Stimulated activated CD8-positive, alpha-beta memory T cell treated with anti-CD3 and anti-CD28 coated beads, Interleukin-7, amount 100 ng/mL, for 1 hour (primary cell): ENCODE measurements at regions not wholly inside any gene's neighbourhood (a gene's known extent, or its start where the extent isn't known, plus 50 kb on each side); places are given as distances from the start of the nearest gene placed in this dataset.

Source experiments
- DNase-seq, 2 donors: peaks; one replicate each; pipeline ENCODE4 v3.0.0-alpha.2; 2020; ENCODE audit warnings: low read depth in 2 of 2

DNA sequence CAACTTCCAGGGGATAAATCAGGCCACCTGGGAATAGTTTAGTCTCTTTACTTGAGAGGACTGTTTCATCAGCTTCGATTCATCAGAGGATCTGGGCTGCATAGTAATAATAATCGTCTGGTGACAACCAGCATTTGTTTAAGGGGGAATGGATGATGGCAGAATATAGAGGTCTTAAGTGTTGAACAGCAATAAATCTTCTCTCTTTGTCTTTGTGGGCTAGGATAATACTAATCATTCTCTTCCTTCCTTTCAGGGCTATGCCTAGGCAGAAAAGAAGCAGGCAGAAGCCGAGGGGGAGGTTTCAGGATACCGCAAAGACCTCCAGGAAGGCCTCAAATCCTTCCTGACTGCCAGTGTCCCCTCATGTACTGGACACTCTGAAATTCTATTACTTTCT lies 150.4 kb upstream of the GAREM1 start:
- DNase-seq: no peak

DNA sequence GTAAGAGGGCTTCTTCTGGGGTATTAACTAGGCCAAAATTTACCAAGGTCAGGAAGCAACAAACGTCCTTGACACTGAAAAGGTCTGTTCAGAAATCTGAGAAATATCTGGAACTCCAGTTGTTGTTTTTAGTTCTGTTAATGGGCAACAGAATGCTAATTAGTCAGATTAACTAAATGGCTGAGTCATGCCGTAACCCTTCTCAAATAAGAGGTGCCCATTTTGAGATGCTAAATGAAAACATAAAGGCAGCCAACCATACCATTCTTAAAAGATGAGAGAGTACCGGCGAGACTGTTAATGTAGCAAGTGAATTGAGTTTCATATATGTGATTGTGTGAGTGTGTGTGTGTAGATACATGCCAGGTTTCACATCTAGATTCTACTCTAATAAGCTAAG lies 147.9 kb upstream of the GAREM1 start:
- no peak for DNase-seq

DNA sequence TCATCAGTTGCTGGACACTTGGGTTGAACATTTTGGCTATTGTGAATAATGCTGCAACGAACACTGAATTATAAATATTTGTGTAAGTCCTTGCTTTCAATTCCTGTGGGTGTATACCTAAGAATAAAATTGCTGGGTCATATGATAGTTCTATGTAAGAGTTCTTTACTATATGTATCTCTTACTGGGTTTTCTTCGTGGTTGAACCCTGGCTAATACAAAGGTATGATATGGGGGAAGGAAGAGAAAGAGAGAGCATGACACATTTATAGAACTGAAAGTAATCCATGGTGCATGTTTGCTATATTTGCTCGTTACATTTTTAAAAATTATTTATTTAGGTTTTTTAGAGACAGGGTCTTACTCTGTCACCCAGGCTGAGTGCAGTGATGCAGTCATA lies 143.1 kb upstream of the GAREM1 start:
- no peak for DNase-seq

DNA sequence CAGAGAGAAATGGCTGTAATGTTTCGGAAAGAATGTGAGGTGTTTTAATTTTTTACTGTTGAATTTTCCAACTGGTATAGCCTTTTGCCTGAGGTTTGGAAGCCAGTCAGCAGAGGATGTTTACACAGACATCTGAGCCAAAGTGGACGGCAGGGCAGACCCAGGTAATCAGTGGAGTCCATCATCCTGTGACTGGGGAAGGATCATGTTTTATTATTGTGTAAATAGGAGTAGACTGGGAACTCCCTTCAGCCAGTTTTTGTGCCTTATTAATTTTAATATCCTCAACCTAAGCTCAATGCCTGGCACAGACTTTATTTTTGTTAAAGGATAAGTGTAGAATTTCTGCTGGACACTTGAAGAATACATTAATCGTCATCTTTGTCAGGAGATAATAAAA lies 142.0 kb upstream of the GAREM1 start:
- no peak for DNase-seq

DNA sequence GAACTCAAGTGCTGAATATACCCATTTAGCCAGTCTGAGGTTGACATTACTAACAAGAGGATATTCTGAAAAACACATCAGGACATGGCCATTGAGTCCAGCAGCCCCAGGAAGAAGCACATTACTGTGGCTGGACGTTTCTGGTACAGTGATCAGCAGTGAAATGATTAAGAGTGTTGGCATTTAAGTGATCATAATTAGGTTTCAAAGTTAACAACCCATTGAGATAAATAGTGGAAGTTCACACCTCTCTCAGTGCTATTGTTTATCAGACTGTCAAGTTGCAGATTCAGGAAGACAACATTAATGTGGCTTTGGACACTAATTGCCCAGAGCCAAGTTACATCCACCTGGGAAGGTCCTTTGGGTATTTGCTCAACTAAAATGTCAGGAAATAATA lies 139.5 kb upstream of the GAREM1 start:
- DNase-seq: no peak

DNA sequence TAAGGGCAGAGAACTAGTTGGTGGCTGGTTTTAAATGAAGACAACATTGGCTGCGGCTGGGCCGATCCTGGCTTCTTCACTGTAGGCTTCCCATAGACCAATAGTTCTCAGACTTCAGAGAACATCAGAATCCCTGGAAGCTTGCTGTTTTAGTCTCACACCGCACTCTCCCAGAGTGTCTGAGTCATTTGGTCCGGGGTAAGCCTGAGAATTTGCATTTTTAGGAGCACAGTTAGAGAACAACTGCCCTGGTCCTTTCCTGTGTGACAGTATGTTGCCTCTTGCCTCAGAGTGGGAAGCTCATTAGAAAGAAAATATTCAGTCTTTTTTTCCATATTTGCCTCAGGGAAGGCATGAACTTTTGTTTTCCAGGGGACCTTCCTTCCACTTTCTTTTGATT lies 137.1 kb upstream of the GAREM1 start:
- DNase-seq: no peak

DNA sequence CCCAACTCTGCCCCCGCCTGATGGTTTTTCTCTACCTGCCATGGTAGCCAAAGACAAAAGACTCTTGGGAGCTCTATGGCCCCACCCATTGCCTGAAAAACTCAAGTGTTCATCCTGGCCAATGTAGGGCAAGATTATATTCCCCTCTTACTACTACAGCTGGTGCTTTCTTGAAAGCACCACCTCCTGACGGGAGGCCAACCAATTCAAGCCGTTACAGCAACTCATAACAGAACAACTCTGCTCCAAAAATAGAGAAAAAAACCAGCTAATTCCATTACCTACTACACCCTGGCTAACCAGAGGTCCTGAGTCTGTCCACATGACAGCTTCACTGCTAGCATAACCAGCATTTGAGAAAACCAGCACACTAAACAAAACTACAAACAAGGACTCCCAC lies 127.5 kb upstream of the GAREM1 start:
- DNase-seq: no peak

DNA sequence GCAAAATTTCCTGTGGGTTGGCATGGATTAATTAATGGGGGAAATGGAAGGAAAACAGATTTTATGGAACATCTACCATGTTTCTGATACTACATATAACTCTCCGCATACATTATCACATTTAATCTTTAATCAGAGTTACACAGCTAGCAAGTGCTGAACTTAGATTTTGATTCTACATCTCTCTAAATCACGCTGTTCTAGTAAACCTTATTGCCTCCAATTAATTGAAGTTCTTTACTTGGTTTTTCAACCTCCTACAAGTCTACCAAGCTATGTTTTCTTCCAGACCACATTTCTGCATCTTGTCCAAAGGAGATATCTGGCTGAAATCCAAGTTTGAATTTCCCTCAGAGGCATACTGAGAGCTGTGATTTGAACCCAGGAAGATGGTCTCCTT lies 125.8 kb upstream of the GAREM1 start:
- DNase-seq: no peak

DNA sequence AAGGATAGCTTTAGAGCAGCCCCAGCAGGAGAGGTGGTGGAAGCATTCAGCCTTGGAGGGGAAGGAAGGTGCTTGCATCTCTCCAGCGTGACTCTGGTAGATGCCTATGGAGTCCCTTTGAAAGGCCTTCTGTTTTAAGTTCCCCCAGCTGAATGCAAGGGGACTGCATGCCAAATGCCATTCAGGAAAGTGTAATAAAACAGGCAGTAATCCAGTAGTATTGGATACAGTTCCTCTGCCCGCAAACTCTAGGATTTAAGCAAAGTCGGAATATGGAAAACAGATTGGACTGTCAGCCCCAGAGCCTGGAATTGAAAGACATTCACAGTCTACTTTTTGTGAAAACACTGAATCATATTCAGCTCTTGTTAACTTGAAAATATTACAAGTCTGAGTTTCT lies 125.2 kb upstream of the GAREM1 start:
- no peak for DNase-seq

DNA sequence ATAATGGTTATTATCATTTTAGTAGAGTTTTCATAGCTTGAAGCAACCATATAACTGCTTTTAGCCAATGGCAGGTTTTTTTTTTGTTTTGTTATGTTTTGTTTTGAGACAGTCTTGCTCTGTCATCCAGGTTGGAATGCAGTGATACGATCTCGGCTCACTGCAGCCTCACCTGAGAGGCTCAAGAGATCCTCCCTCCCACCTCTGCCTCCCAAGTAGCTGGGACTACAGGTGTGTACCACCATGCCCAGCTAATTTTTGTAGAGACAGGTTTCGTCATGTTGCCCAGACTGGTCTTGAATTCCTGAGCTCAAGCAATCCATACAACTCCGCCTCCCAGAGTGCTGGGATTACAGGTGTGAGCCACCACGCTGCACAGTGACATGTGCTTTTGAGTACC lies 117.5 kb upstream of the GAREM1 start:
- DNase-seq: no peak

DNA sequence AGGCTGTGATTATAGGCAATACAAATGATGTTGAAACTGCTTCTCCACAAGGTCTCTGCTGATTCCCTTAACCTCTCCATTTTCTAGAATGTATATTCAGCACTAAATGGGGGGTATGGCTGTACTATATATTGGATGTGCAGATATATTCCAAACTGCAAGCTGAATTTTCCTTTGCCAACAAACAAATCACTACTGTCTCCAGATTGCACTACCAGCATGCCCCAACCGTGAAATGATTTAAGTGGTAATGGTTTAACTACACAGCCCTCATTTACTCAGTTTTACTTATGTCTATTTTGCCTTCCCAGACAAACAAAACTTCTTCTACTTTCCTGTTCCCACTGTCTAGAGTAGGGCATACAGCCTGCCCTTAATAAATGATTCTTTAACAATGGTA lies 112.7 kb upstream of the GAREM1 start:
- no peak for DNase-seq

DNA sequence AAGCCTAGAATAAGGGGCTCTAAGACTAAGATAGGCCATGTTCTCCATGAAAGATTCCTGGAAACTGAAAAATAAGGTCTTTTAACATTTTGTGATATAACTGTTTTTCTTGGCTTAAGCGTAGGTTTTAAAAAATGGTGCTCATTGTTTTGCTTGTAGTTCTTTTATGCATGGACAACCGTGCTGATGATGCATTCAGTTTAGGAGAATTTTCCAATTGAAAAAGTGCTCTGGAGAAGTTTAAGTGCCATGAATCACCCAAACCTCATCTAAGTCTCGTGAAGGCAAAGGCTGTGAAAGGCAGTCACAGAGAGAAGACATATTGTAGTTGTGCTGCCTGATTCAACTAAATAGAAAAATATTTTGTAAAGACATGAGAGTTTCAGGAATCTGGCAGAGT lies 111.8 kb upstream of the GAREM1 start:
- no peak for DNase-seq

DNA sequence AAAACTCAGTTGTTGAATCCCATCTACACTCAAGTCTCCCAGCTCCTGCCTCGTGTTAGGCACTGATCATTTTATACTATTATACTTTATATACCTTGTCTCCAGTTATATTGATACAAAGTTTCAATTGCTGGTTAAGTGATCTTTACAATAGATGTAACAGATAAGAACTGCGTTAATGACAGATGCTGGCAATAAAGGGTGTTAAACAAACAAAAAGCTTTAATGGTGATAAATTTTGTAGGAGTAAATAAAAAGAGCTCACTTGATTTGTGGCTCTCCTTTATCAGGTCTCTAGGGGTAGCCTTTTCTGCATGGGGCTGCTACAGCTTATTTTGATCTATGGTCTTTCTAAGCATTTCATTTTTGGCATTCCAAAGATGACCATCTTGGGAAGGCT lies 106.9 kb upstream of the GAREM1 start:
- DNase-seq: no peak

DNA sequence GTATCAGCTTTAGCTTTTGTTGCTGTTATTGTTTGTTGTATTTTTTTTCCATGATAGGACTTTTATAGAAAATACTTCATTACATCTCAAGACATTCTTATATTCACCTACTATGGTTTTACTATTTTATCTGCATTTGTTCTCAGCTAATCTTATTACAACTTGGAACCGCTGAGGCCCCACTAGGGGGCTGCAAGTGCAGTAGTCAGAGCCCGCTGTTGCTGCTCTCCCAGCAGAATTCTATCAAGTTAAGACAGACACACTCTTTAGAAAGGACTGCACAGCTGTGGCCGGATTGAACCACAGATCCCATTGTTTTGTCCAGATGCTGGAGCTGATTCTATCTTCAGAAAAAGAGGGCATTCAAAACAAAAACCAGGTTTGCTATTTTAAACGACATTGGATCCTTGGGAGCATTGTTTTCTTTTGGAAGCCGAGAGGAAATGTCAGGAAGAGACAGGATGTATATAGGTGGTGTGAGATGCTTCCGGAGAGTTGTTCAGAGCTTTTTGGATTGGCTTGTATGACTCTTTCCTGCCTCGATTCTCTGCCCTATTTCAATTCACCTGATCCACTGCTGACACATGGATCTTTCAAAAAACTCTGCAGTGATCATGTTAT lies 105.7 kb upstream of the GAREM1 start:
- no peak for DNase-seq

DNA sequence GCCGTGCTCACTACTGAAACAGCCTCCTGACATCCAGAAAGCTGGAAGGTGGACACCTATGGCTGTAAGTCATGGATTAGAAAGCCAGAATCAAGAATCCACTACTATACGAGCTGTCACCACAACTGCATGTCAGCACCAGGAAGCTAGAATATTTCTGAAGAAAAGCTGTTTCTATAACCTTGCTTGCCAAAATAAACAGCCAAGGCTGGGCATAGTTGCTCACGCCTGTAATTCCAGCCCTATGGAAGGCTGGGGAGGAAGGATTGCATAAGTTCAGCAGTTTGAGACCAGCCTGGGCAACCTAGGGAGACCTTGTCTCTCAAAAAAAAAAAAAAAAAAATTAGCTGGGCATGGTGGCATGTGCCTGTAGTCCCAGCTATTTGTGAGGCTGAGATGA lies 96.3 kb upstream of the GAREM1 start:
- DNase-seq: no peak

DNA sequence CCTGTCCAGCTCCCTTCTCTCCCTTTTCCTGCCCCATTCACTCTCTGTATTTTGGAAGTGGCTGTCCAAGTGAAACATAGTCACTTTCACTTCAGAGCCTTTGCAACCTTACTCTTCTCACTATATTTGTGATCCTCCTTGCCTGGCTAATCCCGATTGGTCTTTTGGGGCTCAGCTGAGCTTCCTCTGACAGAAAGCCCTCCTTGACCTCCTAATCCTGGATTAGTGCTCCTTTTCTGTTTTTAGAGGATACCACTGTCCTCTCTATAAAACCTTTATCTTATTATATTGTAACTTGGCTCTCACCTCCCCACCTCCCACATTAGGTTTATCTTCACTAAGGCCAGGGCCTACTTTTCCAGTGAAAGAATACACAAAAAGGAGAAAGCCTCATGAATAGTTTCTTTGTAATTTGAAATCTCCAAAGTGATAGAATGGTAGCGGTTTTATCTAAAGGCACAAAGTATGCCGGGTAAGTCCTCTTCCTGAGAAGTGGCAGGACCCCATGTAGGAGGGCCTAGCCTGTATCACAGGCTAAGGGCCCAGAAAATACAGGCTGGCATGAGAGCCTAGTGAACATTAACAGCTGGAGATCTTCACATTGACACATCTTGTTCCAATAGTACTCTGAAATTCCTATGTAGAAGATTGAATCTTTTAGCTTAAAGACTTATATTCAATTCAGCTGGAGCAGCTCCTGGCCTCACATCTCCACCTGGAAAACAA lies 83.1 kb upstream of the GAREM1 start:
- no peak for DNase-seq

DNA sequence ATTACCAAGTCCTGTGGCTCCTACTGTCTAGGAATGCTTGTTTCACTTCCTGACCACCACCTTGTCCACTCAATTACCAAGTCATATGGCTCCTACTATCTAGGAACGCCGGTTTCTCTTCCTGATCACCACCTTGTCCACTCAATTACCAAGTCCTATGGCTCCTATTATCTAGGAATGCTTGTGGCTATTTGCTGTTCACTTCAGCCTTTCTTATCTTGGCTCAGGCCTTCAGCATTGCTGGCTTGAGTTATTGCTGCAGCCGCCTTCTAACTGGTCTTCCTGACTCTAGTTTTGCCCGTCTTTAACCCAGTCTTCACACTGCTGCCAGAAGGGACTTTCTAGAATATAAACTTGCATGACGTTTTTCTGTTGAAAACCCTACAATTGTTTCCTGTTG lies 82.5 kb upstream of the GAREM1 start:
- no peak for DNase-seq

DNA sequence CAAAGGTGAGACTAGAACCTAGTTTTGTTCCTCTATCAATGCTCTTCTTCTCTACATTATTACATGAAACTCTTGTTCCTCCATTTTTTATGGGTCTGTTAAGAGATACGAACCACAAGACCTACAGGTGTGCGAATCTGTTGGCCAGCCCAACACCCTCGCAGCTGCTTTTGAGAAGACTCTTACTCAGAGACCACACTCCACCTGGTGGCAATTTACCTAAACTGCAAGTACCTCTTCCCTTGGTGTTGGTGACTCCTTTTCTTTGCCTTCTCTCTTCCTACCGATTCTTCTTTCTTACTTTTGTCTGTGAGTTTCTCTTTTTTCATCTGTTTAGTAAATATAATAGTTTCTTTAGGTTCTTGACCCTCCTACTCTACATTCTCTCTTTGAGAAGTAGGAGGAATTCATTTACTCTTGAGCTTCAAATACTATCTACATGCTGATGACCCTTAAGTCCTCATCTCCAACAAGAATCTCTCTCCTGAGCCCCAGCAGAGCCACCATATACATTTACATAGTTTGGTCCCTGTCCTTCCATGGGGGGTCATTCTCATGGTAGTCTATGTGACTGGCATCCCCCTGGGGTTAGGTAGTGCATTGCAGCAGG lies 81.8 kb upstream of the GAREM1 start:
- DNase-seq: peak; percentile 3 to 14

DNA sequence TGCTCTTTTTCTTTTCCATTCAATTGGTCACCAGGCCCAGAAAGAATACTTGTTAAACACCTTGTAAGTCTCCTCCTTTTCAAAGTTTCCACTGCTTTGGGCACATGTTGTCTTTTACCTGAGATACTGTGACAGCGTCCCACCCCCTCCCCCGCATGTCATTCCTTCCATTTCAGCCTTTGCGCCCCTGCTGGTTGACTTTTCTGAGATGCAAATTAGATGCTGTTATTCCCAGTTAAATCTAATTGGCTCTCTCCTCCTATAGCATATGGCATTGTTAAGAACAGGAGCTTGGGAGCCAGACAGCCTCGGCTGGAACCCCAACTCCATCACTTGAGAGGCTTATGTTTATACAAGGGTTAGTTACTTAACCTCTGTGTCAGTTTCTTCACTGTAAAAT lies 80.3 kb upstream of the GAREM1 start:
- DNase-seq: no peak

DNA sequence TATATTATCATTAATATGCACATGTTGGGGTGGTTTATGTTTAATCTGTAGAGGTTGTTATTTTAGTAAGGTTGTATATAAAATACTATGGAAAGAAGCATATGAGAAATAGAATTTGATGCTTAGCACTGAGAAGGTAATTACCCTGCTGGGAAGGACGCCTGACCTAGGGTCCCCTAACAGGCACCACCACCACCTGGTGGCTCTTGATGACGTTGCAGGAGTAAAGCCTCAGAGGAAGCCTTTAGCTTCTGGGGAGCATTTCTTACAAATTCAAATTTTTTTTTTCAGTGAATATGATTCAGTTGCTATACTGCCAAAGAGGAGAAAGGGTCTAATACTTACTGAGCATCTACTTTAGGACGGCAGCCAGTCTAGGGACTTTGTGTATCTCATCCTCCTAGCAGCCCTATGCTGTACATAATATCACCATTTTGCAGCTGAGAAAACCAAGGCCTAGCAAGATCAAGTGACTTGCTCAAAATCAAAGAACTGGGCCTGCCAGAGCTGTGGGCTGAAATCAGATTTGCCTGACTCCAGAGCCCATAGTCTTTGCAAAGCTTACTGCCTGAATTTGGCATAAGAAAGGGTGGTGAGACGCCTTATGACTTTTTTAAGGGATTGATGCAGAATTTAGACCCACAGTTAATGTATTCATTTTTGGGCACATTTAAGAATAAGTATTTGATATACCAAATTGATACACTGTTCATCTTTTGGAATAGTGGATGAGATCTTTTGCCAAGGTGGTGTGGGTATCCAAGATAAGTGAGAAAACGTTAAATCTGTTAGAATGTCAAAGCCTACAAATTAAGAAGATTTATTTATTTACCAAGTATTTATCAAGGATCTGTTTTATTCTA lies 78.8 kb upstream of the GAREM1 start:
- no peak for DNase-seq

DNA sequence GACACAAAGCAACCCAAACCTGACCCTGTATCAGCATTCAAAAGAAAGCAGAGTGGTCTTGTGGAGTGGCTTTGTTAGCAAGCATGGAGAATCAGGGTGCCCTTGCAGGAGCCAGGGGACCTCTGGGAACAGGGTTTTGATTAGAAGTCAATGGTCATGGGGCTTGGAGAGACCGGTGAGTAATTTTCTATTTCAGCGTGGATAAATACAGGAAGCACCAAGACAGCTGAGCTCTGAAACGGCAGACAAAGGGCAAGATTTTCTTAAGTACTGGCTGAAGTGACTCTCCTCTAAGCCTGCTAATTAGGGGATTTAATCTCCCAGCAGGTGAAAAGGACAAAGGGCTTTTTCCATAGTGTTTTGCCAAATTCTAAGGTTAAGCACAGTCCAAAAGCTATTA lies 78.0 kb upstream of the GAREM1 start:
- no peak for DNase-seq

DNA sequence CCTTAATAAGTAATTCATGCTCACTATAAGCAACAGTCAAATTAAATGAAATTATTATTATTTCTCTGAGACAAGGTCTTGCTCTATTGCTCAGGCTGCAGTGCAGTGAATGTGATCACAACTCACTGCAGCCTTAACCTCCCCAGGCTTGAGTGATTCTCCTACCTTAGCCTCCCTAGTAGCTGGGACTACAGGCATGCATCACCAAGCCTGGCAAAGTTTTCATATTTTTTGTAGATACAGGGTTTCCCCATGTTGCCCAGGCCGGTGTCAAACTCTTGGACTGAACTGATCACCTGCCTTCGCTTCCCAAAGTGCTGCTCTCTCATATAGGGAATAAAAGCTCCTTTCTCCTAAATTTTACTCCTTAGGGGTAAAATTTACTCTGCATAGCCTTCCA lies 74.9 kb upstream of the GAREM1 start:
- DNase-seq: no peak

DNA sequence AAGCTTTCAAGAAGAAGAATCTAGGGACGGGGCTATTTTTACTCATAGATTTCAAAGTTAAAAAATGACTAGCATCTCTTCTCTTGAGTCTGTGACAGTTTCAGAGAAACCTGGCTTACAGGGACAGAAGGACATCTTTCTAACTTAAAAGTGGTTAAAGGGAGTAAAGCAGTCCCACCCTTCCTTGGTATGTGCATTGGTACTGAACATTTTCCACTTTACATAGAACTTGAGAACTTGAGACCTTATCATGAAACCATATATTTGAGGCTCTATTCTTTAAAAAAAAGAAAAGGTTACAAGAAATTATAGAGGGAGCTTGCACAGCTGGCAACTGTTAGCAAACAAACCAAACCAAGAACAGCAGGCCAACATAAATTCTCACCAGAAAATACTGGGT lies 73.4 kb upstream of the GAREM1 start:
- no peak for DNase-seq
